ENCODE measurements at regions not wholly inside any gene's neighbourhood (a gene's known extent, or its start where the extent isn't known, plus 50 kb on each side); places are given as distances from the start of the nearest gene placed in this dataset.

GRCh38 chr5:5583023-5583765 lies 160.7 kb downstream of the ICE1 start:
- POLR2A ChIA-PET (ENCODE audit: partially characterized antibody): no interaction called here
- Histone ChIP-seq H3K9ac (replicated peaks in 1 of 4; ENCODE audit: extremely low read depth in 1 of 4, low read depth in 3 of 4, low read length in 3 of 4) (no peak overlapping the region), H3K4me1 (replicated peaks in 1 of 4; ENCODE audit: control insufficient read depth in 3 of 4, insufficient read depth in 4 of 4, low read length in 3 of 4) (no peaks in the 10 kb centered on the region), H3K23me2 (ENCODE audit: low read depth, low read length) (no peaks in the 10 kb centered on the region), H3K9me3 (ENCODE audit: insufficient read depth in 2 of 2, low read depth in 1 of 2, low read length in 1 of 2) (peaks cover 10 to 11% of the 10 kb centered on the region in 2 experiments; a peak in 2 of 4 replicates), H2BK120ac (replicated peaks; ENCODE audit: low read depth, low read length) (no peak overlapping the region), H3K79me1 (ENCODE audit: low read depth, low read length) (no peaks in the 10 kb centered on the region), H3K18ac (ENCODE audit: extremely low read depth, low read length) (no peak overlapping the region), H3K23ac (ENCODE audit: insufficient read length) (no peak overlapping the region), H2BK12ac (ENCODE audit: low read depth, low read length) (no peak overlapping the region), H3K14ac (ENCODE audit: insufficient read length) (no peak overlapping the region), H3K27ac (ENCODE audit: low read depth, low read length) (no peak overlapping the region), H4K8ac (ENCODE audit: extremely low read depth, insufficient read depth, low read length) (no peak overlapping the region), H3K56ac (replicated peaks; ENCODE audit: insufficient read length, low read depth, low read length) (no peak overlapping the region), H3K4me3 (ENCODE audit: extremely low read depth in 1 of 4, insufficient read depth in 2 of 4, low read depth in 3 of 4, low read length in 4 of 4) (no peak overlapping the region), H2BK15ac (ENCODE audit: low read length) (peak overlapping the region; percentile 53; the same call in 1 of the 2 replicates), H2AK5ac (ENCODE audit: low read depth, low read length) (no peak overlapping the region), H4K20me1 (replicated peaks in 1 of 2; ENCODE audit: control insufficient read depth in 1 of 2, insufficient read depth in 2 of 2, low read length in 2 of 2) (no peaks in the 10 kb centered on the region), H3K4me2 (ENCODE audit: insufficient read depth in 1 of 2, low read depth in 2 of 2, low read length in 2 of 2) (no peak overlapping the region), H2BK5ac (ENCODE audit: low read depth, low read length) (no peak overlapping the region), H3K4ac (replicated peaks; ENCODE audit: insufficient read length, low read depth, low read length) (no peak overlapping the region), H3K27me3 (replicated peaks in 1 of 4; ENCODE audit: control insufficient read depth in 3 of 4, extremely low read depth in 1 of 4, insufficient read depth in 3 of 4, low read length in 3 of 4) (no peaks in the 10 kb centered on the region), H2AFZ (ENCODE audit: low read length) (no peak overlapping the region), H3K79me2 (ENCODE audit: control insufficient read depth in 1 of 2, insufficient read depth in 2 of 2, low read length in 2 of 2) (no peaks in the 10 kb centered on the region), H3K36me3 (ENCODE audit: control insufficient read depth in 2 of 4, insufficient read depth in 4 of 4, low read length in 3 of 4) (no peaks in the 10 kb centered on the region), H4K91ac (replicated peaks; ENCODE audit: insufficient read length, low read length) (peak overlapping the region; percentile 11), H2BK20ac (ENCODE audit: low read length) (no peak overlapping the region), H4K5ac (ENCODE audit: insufficient read length, low read depth, low read length) (no peak overlapping the region)
- WGBS, 2 experiments (ENCODE audit: extremely low coverage in 1 of 2, insufficient coverage in 1 of 2, insufficient read length in 1 of 2, insufficient replicate concordance in 2 of 2, low coverage in 1 of 2, low lambda C conversion rate in 2 of 2, missing lambda C conversion rate in 1 of 2): 86 to 100% methylated on average over 2 to 5 of the region's 5 CpGs
- no peak for TF ChIP-seq MAFK (IDR thresholded peaks at IDR 0.05; ENCODE audit: low read depth, low read length)
- DNase-seq (ENCODE audit: low read depth in 1 of 2, low spot score in 2 of 2) (no peak), FAIRE-seq (no peak)
- CTCF ChIA-PET (ENCODE audit: partially characterized antibody): interaction anchor here (1.4 kb wide), 1 partner anchor 146 kb away, joined by 3 read pairs; no protein-coding TSS in a partner anchor

Measured in H1 (cell line).